ENCODE measurements at regions not wholly inside any gene's neighbourhood (a gene's known extent, or its start where the extent isn't known, plus 50 kb on each side); places are given as distances from the start of the nearest gene placed in this dataset.
A peak's percentile ranks its signal among the peaks of the same experiment; 100 is the strongest.
"Not testable (repeated sequence)": the region's sequence is repeated elsewhere in the genome, so short reads cannot be mapped to it uniquely, and the experiment has no call there.

- DNase-seq, result no peak
Measured at GRCh38 chr2:67872481-67872880, 190.3 kb downstream of the C1D start.

- no peak for DNase-seq
Measured at GRCh38 chr2:67873916-67874315, 188.9 kb downstream of the C1D start.

- DNase-seq, result peak; percentile 24
Measured at GRCh38 chr2:67876176-67876575, 186.6 kb downstream of the C1D start.

- no peak for DNase-seq
Measured at GRCh38 chr2:67877301-67877700, 185.5 kb downstream of the C1D start.

GRCh38 chr2:67878743-67879142, 184.1 kb downstream of the C1D start:
- no peak for DNase-seq

GRCh38 chr2:67879586-67880290, 183.1 kb downstream of the C1D start:
- peak; percentile 52 for DNase-seq

GRCh38 chr2:67880291-67880761, 182.5 kb downstream of the C1D start:
- DNase-seq, result peak; percentile 46

GRCh38 chr2:67881816-67882215, 181.0 kb downstream of the C1D start:
- DNase-seq, result no peak

GRCh38 chr2:67883316-67884087, 179.3 kb downstream of the C1D start:
- DNase-seq, result no peak

GRCh38 chr2:67888351-67889005, 174.3 kb downstream of the C1D start:
- no peak for DNase-seq

- no peak for DNase-seq
Measured at GRCh38 chr2:67889056-67889455, 173.7 kb downstream of the C1D start.

GRCh38 chr2:67891642-67892041, 171.2 kb downstream of the C1D start:
- DNase-seq, result no peak

- no peak for DNase-seq
Measured at GRCh38 chr2:67892339-67892846, 170.4 kb downstream of the C1D start.

GRCh38 chr2:67895227-67895941, 167.4 kb downstream of the C1D start:
- DNase-seq, result no peak

- DNase-seq, result no peak
Measured at GRCh38 chr2:67896076-67896475, 166.7 kb downstream of the C1D start.

GRCh38 chr2:67896476-67896875, 166.3 kb downstream of the C1D start:
- DNase-seq, result peak; percentile 8

GRCh38 chr2:67898595-67898994, 164.2 kb downstream of the C1D start:
- DNase-seq, result peak; percentile 32

GRCh38 chr2:67899187-67899586, 163.6 kb downstream of the C1D start:
- DNase-seq, result no peak

- DNase-seq, result no peak
Measured at GRCh38 chr2:67900826-67901225, 162.0 kb downstream of the C1D start.

GRCh38 chr2:67904566-67904965, 158.2 kb downstream of the C1D start:
- DNase-seq, result no peak

GRCh38 chr2:67904966-67905365, 157.8 kb downstream of the C1D start:
- no peak for DNase-seq

GRCh38 chr2:67906547-67906946, 156.3 kb downstream of the C1D start:
- DNase-seq, result not testable (repeated sequence)

Data from fibroblast of skin of abdomen (primary cell).